ENCODE measurements at regions not wholly inside any gene's neighbourhood (a gene's known extent, or its start where the extent isn't known, plus 50 kb on each side); places are given as distances from the start of the nearest gene placed in this dataset.

DNA sequence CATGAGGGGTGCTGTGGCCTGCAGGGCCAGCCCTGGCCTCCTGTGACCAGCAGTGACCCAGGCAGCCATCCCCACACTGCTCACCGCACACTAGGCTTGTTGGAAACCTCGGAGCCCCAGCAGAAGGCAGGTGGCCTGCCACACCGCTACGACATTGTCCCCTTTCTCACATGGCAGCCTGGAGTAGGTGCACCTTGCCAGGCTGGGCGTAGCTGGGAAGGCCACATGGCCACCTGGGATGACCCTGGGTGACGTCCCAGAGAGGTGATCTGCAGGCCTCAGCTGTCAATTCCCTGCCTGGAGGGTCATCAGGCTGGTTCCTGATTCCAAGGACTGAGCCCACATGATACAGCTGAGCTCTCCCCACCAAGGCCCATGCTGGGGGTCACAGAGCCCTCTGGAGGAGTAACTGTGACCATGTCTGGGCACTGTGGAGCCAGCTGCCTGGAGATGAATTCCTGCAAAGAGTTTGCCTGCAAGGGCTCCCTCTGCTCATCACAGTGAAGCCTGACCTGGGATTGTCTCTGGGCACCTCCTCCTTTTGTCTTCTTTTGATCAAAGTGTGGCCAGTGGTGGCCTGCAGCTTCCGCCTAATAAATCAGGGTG is 119.6 kb upstream of the OTOS start:
- TF ChIP-seq RAD21 (IDR thresholded peaks at IDR 0.05; ENCODE audit: insufficient read depth, low read depth, low read length), result no peak
- TF ChIP-seq, protein P1, sequence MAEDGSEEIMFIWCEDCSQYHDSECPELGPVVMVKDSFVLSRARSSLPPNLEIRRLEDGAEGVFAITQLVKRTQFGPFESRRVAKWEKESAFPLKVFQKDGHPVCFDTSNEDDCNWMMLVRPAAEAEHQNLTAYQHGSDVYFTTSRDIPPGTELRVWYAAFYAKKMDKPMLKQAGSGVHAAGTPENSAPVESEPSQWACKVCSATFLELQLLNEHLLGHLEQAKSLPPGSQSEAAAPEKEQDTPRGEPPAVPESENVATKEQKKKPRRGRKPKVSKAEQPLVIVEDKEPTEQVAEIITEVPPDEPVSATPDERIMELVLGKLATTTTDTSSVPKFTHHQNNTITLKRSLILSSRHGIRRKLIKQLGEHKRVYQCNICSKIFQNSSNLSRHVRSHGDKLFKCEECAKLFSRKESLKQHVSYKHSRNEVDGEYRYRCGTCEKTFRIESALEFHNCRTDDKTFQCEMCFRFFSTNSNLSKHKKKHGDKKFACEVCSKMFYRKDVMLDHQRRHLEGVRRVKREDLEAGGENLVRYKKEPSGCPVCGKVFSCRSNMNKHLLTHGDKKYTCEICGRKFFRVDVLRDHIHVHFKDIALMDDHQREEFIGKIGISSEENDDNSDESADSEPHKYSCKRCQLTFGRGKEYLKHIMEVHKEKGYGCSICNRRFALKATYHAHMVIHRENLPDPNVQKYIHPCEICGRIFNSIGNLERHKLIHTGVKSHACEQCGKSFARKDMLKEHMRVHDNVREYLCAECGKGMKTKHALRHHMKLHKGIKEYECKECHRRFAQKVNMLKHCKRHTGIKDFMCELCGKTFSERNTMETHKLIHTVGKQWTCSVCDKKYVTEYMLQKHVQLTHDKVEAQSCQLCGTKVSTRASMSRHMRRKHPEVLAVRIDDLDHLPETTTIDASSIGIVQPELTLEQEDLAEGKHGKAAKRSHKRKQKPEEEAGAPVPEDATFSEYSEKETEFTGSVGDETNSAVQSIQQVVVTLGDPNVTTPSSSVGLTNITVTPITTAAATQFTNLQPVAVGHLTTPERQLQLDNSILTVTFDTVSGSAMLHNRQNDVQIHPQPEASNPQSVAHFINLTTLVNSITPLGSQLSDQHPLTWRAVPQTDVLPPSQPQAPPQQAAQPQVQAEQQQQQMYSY (CRISPR knock-in tag; IDR thresholded peaks at IDR 0.05), result no peak
- no peak for TF ChIP-seq PAX8 (IDR thresholded peaks at IDR 0.05)
- TF ChIP-seq, protein P2, sequence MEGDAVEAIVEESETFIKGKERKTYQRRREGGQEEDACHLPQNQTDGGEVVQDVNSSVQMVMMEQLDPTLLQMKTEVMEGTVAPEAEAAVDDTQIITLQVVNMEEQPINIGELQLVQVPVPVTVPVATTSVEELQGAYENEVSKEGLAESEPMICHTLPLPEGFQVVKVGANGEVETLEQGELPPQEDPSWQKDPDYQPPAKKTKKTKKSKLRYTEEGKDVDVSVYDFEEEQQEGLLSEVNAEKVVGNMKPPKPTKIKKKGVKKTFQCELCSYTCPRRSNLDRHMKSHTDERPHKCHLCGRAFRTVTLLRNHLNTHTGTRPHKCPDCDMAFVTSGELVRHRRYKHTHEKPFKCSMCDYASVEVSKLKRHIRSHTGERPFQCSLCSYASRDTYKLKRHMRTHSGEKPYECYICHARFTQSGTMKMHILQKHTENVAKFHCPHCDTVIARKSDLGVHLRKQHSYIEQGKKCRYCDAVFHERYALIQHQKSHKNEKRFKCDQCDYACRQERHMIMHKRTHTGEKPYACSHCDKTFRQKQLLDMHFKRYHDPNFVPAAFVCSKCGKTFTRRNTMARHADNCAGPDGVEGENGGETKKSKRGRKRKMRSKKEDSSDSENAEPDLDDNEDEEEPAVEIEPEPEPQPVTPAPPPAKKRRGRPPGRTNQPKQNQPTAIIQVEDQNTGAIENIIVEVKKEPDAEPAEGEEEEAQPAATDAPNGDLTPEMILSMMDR (IDR thresholded peaks at IDR 0.05 in 2 of 3, conservative IDR thresholded peaks at IDR 0.05 in 1 of 3; ENCODE audit: control insufficient read depth in 2 of 3, extremely low read depth in 1 of 3, insufficient read depth in 1 of 3, low read depth in 3 of 3, low read length in 3 of 3), result no peak
- TF ChIP-seq TCF12 (IDR thresholded peaks at IDR 0.05; ENCODE audit: low read depth, low read length), result no peak
- no peak for TF ChIP-seq POLR2AphosphoS5 (IDR thresholded peaks at IDR 0.05; ENCODE audit: low read length)
- TF ChIP-seq CREB1 (IDR thresholded peaks at IDR 0.05; ENCODE audit: low read depth), result no peak
- TF ChIP-seq TBL1XR1 (IDR thresholded peaks at IDR 0.05; ENCODE audit: low read depth, low read length), result no peak
- no peak for TF ChIP-seq YY1 (IDR thresholded peaks at IDR 0.05; ENCODE audit: low read depth, low read length)

Data from GM12878 (cell line).